ENCODE measurements at regions not wholly inside any gene's neighbourhood (a gene's known extent, or its start where the extent isn't known, plus 50 kb on each side); places are given as distances from the start of the nearest gene placed in this dataset.

DNA sequence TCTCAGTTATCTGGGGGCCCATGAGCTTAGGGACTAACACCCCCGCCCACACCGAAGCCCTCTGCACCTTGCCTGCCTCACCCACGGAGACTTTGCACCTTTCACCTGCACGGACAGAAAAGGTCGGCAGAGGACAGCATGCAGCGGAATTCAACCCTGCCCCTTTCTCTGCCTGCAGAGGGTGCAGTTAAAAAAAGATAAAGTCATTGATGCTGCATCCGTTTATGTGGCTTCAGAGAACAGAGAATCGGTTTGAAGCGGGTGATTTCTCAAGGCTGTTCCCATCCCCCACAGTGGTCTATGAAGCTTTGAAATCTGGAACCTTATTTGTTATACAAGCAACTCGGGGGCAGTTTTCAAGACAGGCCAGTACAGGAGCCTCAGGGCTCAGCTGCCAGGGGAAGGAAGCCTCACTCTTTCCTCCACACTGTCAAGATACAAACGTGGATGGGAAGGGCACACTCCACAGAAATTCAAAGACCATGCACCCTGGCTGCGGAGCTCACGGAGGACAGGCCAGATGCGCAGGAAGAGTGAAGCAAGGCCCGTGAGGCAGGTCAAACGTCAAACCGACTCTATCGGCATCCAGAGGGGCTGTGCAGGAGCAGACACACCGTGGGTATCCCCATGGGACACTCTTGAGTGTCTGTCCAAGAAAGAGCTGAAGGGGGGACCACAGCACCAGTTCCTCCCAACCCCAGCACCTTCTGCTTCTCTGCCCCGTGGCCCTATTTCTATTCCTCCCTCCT lies 66.3 kb downstream of the INSIG1 start:
- WGBS, 2 donors, result 57 to 58% methylated on average over 20 of the region's 20 CpGs
- TF ChIP-seq, protein P1, sequence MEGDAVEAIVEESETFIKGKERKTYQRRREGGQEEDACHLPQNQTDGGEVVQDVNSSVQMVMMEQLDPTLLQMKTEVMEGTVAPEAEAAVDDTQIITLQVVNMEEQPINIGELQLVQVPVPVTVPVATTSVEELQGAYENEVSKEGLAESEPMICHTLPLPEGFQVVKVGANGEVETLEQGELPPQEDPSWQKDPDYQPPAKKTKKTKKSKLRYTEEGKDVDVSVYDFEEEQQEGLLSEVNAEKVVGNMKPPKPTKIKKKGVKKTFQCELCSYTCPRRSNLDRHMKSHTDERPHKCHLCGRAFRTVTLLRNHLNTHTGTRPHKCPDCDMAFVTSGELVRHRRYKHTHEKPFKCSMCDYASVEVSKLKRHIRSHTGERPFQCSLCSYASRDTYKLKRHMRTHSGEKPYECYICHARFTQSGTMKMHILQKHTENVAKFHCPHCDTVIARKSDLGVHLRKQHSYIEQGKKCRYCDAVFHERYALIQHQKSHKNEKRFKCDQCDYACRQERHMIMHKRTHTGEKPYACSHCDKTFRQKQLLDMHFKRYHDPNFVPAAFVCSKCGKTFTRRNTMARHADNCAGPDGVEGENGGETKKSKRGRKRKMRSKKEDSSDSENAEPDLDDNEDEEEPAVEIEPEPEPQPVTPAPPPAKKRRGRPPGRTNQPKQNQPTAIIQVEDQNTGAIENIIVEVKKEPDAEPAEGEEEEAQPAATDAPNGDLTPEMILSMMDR (IDR thresholded peaks at IDR 0.05), result no peak
- TF ChIP-seq POLR2A (IDR thresholded peaks at IDR 0.05), result no peak
- H3K4me3 ChIP-seq (ENCODE audit: low read depth, poor library complexity, severe bottlenecking), result no peak overlapping the region
- intact Hi-C loops (cut with DNase I; ENCODE audit: low total_unique reads), result no loop called here
- DNase-seq (ENCODE audit: low spot score in 2 of 2), result no peak

DNA sequence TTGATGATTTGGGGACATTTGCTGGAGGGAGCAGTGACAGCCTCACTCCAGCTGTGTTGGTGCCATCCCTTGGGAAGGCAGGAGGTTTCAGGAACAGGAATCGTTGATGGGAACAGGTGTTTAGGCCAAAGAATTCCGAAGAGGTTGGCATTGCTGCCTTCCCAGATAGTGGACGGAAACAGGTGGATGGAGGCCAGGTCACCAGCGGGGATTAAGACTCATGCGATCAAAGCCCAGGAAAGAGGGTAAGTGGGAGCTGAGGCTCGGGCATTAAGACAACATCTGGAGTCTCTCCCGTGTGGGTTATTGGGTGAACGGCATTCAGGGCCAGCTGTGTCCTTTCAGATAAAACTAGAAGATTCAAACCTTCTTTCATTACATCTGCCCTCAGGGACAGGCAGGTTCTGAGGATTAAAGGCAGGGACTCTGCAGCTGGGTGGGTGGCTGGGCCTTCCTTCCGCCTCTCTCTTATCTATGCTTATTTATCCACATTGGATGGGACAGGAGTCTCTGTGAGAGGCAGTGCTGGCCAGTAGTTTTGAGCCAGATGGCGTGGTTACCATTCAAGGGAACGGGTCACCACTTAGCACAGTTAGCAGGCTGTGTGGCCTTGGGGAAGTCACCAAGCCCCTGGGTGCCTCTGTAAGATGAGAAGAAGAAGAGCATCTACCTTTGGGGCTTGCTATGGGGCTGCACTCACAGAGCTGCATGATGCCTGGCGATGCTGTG lies 67.6 kb downstream of the INSIG1 start:
- no peak for DNase-seq (ENCODE audit: low spot score in 2 of 2)
- TF ChIP-seq POLR2A (IDR thresholded peaks at IDR 0.05), result no peak
- TF ChIP-seq, protein P1 (IDR thresholded peaks at IDR 0.05), result no peak
- intact Hi-C loops (cut with DNase I; ENCODE audit: low total_unique reads), result no loop called here
- 66 to 71% methylated on average over 12 of the region's 12 CpGs for WGBS, 2 donors
- no peak overlapping the region for H3K4me3 ChIP-seq (ENCODE audit: low read depth, poor library complexity, severe bottlenecking)

DNA sequence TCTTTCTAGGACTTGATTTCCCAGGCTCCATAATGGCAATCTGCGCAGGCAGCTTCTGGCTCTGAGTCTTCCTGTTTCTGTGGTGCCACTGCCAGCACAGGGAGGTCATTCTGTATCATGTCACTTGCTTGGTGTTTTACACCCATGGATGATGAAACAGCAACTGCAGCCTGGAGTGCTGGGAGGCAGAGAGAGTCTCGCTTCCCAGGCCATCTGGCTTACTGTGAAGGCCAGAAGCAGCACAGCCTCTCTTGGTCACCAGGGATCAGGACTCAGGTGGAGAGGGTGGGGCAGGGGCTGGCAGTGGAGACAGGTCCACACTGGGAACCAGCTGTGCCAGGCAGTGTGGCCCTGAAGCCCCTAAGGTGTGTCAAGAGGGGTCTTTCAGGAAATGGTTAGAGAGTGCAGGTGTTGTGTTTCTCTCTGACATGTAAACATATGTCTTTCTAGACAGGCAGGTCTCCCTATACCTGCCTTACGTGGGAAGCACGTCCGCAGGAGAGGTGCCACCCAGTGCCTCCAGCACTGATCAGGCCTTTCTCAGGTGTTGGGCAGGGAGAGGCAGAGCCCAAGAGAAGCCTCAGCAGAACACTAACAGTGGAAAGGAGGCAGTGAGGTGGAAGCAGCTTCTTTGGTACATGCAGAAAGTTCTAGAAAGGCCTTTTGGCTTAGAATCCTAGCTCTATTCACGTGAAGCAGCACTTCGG lies 71.4 kb downstream of the INSIG1 start:
- intact Hi-C loops (cut with DNase I; ENCODE audit: low total_unique reads), result no loop called here
- no peak for DNase-seq (ENCODE audit: low spot score in 2 of 2)
- WGBS, 2 donors, result 62 to 83% methylated on average over 7 of the region's 7 CpGs
- TF ChIP-seq, protein P1 (IDR thresholded peaks at IDR 0.05), result no peak
- TF ChIP-seq POLR2A (IDR thresholded peaks at IDR 0.05), result no peak
- no peak overlapping the region for H3K4me3 ChIP-seq (ENCODE audit: low read depth, poor library complexity, severe bottlenecking)

DNA sequence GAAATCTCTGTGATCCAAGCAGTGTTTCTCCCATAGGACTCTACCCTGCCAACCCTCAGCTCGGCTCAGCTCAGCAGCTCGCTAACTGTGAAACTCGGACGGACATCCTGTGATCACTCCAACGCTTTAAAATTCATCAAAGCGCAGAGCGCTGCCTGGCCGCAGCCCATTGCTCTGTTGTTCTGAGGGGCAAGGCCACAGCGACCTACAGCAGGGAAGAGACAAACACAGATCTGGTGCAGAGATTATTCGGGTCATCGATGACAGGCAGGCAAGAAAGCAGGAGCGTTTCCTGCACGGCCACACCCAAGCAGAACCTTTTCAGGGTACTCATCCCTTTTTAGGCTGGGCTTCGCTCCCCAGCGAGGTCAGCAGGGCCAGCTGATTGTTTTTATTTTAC lies 72.1 kb downstream of the INSIG1 start:
- 60 to 63% methylated on average over 15 of the region's 15 CpGs for WGBS, 2 donors
- no peak for TF ChIP-seq POLR2A (IDR thresholded peaks at IDR 0.05)
- TF ChIP-seq, protein P1 (IDR thresholded peaks at IDR 0.05), result no peak
- no peak overlapping the region for H3K4me3 ChIP-seq (ENCODE audit: low read depth, poor library complexity, severe bottlenecking)
- intact Hi-C loops (cut with DNase I; ENCODE audit: low total_unique reads), result no loop called here
- no peak for DNase-seq (ENCODE audit: low spot score in 2 of 2)

DNA sequence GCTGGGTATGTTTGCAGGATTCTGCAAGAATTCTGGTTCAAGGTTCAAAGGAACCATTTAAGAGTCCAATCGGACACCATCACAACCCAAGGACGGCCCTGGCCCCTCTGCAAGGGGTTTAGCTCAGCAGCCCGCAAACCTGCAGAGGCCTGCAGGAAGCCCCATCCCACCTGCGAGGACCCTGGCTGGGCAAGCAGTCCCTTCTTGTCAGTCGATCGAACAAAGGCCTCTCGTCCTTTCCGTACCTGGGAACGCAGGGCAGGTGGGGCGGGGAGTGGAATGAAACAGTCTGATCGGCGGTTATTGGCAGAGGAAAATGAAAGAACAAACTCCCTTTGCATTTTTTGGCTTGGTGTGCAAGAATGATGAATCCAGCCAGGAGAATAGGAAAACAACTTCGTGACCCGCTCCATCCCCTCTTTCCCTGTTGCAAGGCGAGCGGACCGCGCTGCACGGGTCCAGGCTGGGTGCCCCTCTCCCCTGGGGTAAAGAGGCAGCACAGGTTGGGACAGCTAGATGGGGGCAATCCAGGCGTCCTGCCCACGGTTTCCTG lies 73.7 kb downstream of the INSIG1 start:
- no peak overlapping the region for H3K4me3 ChIP-seq (ENCODE audit: low read depth, poor library complexity, severe bottlenecking)
- WGBS, 2 donors, result 15 to 36% methylated on average over 19 to 21 of the region's 21 CpGs
- intact Hi-C loops (cut with DNase I; ENCODE audit: low total_unique reads), result no loop called here
- TF ChIP-seq POLR2A (IDR thresholded peaks at IDR 0.05), result no peak
- TF ChIP-seq, protein P1 (IDR thresholded peaks at IDR 0.05), result no peak
- DNase-seq (ENCODE audit: low spot score in 2 of 2), result no peak
